Keratinocyte (primary cell): ENCODE measurements at regions not wholly inside any gene's neighbourhood (a gene's known extent, or its start where the extent isn't known, plus 50 kb on each side); places are given as distances from the start of the nearest gene placed in this dataset.

Experiments
- DNase-seq: peaks from one replicate; pipeline ENCODE4 v3.0.0-alpha.2; 2011; ENCODE audit warnings: low read depth, missing footprints, low spot score
- FAIRE-seq: peaks from 2 replicates; lab custom pipeline; 2011; peaks lifted over from hg19 to GRCh38; lab: Jason Lieb, UNC
- H2AFZ ChIP-seq: 2 replicates; pipeline ENCODE4 v1.6.0; 2012; ENCODE audit warnings: low read length, control low read depth, inconsistent platforms; ENCODE audit not compliant: control insufficient read depth
- H3K27ac ChIP-seq: 2 replicates; pipeline ENCODE4 v1.5.1; 2011; ENCODE audit warnings: low read length; ENCODE audit not compliant: control insufficient read depth, insufficient read depth
- H3K27me3 ChIP-seq: 3 replicates; pipeline ENCODE4 v1.6.0; 2011; ENCODE audit warnings: low read length; ENCODE audit not compliant: control insufficient read depth, insufficient read depth; ENCODE audit errors: extremely low read depth
- H3K36me3 ChIP-seq, 2 experiments: 2 replicates in 1 of 2; 3 replicates in 1 of 2; pipeline ENCODE4 v1.5.1; 2011; ENCODE audit warnings: low read length in 2 of 2, mild to moderate bottlenecking in 1 of 2; ENCODE audit not compliant: control insufficient read depth in 2 of 2, insufficient read depth in 2 of 2; ENCODE audit errors: extremely low read depth in 1 of 2
- H3K4me1 ChIP-seq: 3 replicates; pipeline ENCODE4 v1.5.1; 2011; ENCODE audit warnings: low read length; ENCODE audit not compliant: control insufficient read depth, insufficient read depth; ENCODE audit errors: extremely low read depth
- H3K4me2 ChIP-seq: 3 replicates; pipeline ENCODE4 v1.6.0; 2011; ENCODE audit warnings: low read depth, low read length; ENCODE audit not compliant: control insufficient read depth, insufficient read depth; ENCODE audit errors: extremely low read depth
- H3K4me3 ChIP-seq, 3 experiments: fragments of 200-600 bp in 1 of 3; sonication (generic) in 1 of 3; 2 replicates in 2 of 3; 3 replicates in 1 of 3; pipeline ENCODE4 v1.5.1; 2011 to 2016; ENCODE audit warnings: low read length in 3 of 3, mild to moderate bottlenecking in 3 of 3, control low read depth in 2 of 3, inconsistent platforms in 1 of 3, low read depth in 1 of 3, mixed read lengths in 1 of 3, mixed run types in 1 of 3, moderate library complexity in 1 of 3; ENCODE audit not compliant: control insufficient read depth in 2 of 3, insufficient read depth in 2 of 3; ENCODE audit errors: extremely low read depth in 1 of 3
- H3K79me2 ChIP-seq: 2 replicates; pipeline ENCODE4 v1.6.0; 2012; ENCODE audit warnings: low read length; ENCODE audit not compliant: control insufficient read depth, insufficient read depth
- H3K9ac ChIP-seq: 3 replicates; pipeline ENCODE4 v1.6.0; 2011; ENCODE audit warnings: low read length; ENCODE audit not compliant: control insufficient read depth, insufficient read depth; ENCODE audit errors: extremely low read depth
- H3K9me1 ChIP-seq: 3 replicates; pipeline ENCODE4 v1.6.0; 2011; ENCODE audit warnings: low read length; ENCODE audit not compliant: control insufficient read depth, insufficient read depth; ENCODE audit errors: extremely low read depth
- H3K9me3 ChIP-seq: 2 replicates; pipeline ENCODE4 v1.5.1; 2012; ENCODE audit warnings: low read depth, low read length; ENCODE audit not compliant: control insufficient read depth
- H4K20me1 ChIP-seq: 3 replicates; pipeline ENCODE4 v1.6.0; 2011; ENCODE audit warnings: low read length; ENCODE audit not compliant: control insufficient read depth, insufficient read depth; ENCODE audit errors: extremely low read depth
- EZH2 ChIP-seq: IDR thresholded peaks from one replicate; pipeline ENCODE4 v1.6.1; 2012; ENCODE audit warnings: inconsistent platforms, mild to moderate bottlenecking, low read length, moderate library complexity
- dilution Hi-C: fragments of 300-500 bp; cut with MboI; formaldehyde crosslinking; loops from one replicate; pipeline ENCODE4 v1.7.0; 2020; ENCODE audit warnings: low sequenced_read_pairs; ENCODE audit not compliant: extremely low pct_ligation_motif_present
- TF ChIP-seq, protein P1 (sequence below), 3 experiments: IDR thresholded peaks in 1 of 3; conservative IDR thresholded peaks in 1 of 3; optimal IDR thresholded peaks in 1 of 3; 2 replicates in 2 of 3; 3 replicates in 1 of 3; pipeline versions ENCODE3 to v1.5.1; 2011; ENCODE audit warnings: low read length in 3 of 3, mild to moderate bottlenecking in 3 of 3, moderate library complexity in 2 of 3, control low read depth in 1 of 3, inconsistent platforms in 1 of 3; ENCODE audit not compliant: insufficient read depth in 2 of 3; ENCODE audit errors: extremely low read depth in 1 of 3

DNA sequence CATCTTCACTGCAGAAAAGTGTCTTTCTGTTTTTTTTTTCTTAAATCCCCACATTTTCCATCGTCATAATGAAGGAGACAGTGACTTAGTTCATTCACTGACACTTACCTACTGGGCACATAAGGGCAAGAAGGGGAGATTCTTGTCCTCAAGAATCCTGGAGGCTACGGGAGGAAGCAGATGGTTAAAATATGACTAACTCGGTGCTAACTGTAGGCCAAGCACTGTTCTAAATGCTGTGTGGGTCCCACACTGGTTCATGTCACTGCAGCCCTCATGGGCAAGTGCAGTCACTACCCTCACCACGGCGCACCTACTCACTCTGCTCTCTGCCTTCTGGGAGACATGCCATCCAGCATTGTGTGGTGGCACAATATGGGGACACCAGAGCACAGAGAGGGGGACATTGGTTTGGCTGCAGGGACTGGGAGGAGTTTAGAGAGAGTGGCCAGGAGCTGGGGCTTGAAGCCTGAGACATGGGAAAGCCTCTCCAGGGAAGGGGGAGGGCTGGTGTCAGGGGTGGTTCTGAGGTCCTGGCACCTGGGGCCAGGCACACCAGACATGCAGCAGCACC, 305.2 kb downstream of the MYCN start:
- DNase-seq (no peak), FAIRE-seq (no peak)
- Histone ChIP-seq H4K20me1 (no peaks in the 10 kb centered on the region), H3K9me1 (no peaks in the 10 kb centered on the region), H3K36me3 (no peaks in the 10 kb centered on the region), H3K4me3 (no peak overlapping the region), H3K27ac (no peak overlapping the region), H2AFZ (no peak overlapping the region), H3K27me3 (no peaks in the 10 kb centered on the region), H3K9ac (no peak overlapping the region), H3K9me3 (no peaks in the 10 kb centered on the region), H3K79me2 (no peaks in the 10 kb centered on the region), H3K4me2 (no peak overlapping the region), H3K4me1 (no peaks in the 10 kb centered on the region)
- TF ChIP-seq, protein P1, sequence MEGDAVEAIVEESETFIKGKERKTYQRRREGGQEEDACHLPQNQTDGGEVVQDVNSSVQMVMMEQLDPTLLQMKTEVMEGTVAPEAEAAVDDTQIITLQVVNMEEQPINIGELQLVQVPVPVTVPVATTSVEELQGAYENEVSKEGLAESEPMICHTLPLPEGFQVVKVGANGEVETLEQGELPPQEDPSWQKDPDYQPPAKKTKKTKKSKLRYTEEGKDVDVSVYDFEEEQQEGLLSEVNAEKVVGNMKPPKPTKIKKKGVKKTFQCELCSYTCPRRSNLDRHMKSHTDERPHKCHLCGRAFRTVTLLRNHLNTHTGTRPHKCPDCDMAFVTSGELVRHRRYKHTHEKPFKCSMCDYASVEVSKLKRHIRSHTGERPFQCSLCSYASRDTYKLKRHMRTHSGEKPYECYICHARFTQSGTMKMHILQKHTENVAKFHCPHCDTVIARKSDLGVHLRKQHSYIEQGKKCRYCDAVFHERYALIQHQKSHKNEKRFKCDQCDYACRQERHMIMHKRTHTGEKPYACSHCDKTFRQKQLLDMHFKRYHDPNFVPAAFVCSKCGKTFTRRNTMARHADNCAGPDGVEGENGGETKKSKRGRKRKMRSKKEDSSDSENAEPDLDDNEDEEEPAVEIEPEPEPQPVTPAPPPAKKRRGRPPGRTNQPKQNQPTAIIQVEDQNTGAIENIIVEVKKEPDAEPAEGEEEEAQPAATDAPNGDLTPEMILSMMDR (optimal IDR thresholded peaks at IDR 0.05 in 1 of 3, IDR thresholded peaks at IDR 0.05 in 1 of 3, conservative IDR thresholded peaks at IDR 0.05 in 1 of 3; ENCODE audit: extremely low read depth in 1 of 3, insufficient read depth in 2 of 3, low read length in 3 of 3) = no peak
- TF ChIP-seq EZH2 = no peak
- dilution Hi-C loops = no loop called here

DNA sequence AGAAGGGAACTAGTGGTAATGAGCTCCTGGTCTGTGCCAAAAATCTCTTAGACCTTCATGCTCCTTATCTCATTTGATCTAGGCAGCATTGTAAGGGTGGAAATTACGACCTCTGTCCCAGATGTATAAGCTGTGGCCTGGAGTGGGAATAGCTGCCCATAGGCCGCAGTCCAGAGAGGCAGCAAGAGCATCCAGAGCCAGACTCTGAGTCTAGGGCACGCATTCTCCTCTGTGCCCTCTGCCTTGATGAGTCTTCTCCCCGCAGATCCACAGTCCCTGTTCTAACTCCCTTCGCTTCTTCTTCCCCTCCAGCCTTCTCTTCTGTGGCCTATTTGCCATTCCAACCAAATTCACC, 304.6 kb downstream of the MYCN start:
- no peak overlapping the region for H3K4me2 ChIP-seq
- dilution Hi-C loops = no loop called here
- no peak overlapping the region for H3K27ac ChIP-seq
- no peaks in the 10 kb centered on the region for H3K9me1 ChIP-seq
- no peaks in the 10 kb centered on the region for H3K79me2 ChIP-seq
- no peaks in the 10 kb centered on the region for H3K4me1 ChIP-seq
- no peak overlapping the region for H3K9ac ChIP-seq
- no peaks in the 10 kb centered on the region for H4K20me1 ChIP-seq
- TF ChIP-seq, protein P1 (optimal IDR thresholded peaks at IDR 0.05 in 1 of 3, IDR thresholded peaks at IDR 0.05 in 1 of 3, conservative IDR thresholded peaks at IDR 0.05 in 1 of 3; ENCODE audit: extremely low read depth in 1 of 3, insufficient read depth in 2 of 3, low read length in 3 of 3) = no peak
- no peak for TF ChIP-seq EZH2
- H3K27me3 ChIP-seq = no peaks in the 10 kb centered on the region
- H3K9me3 ChIP-seq = no peaks in the 10 kb centered on the region
- no peaks in the 10 kb centered on the region for H3K36me3 ChIP-seq
- no peak overlapping the region for H3K4me3 ChIP-seq
- DNase-seq = no peak
- FAIRE-seq = no peak
- no peak overlapping the region for H2AFZ ChIP-seq
